Islet of Langerhans (tissue), 1 donor: ENCODE measurements at regions not wholly inside any gene's neighbourhood (a gene's known extent, or its start where the extent isn't known, plus 50 kb on each side); places are given as distances from the start of the nearest gene placed in this dataset.

Source experiments
- FAIRE-seq: peaks from one replicate; lab custom pipeline; 2011; peaks lifted over from hg19 to GRCh38; lab: Jason Lieb, UNC

DNA sequence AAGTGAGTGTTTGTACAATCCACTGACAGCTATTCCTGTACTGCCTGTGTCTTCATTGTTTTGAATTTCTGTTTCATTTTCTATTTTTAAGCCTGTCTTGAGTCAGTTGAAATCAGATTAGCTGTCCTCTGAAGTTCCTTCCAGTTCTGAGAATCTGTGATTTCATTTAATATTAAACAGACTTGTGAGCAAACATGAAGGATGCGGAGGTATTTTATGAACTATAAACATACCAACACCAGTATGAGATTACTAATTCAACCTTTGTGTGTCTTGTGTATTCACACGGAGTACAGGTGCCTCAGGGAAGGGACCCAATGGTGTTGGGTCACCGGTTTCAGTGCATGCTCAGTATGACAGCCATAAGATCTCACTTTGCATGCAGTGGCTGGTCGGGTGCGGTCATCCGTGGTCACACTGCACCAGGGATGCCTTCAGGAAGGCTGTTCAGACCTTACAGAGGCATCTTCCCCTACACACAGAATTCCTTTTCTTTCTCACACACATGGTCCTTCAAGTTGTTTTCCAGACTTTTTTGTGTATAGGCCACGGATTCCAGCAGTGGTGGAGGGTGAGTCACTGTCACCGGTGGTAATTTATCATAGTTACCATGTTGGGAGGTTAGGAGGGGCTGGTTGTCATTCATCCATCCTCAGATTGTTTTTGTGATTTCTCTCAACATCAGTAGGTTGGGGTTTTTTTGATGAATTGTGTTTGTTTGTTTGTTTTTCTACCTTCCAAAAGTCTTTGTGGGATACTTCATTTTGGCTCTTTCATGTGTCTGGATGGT lies 103.0 kb upstream of the SFSWAP start:
- FAIRE-seq, result no peak

DNA sequence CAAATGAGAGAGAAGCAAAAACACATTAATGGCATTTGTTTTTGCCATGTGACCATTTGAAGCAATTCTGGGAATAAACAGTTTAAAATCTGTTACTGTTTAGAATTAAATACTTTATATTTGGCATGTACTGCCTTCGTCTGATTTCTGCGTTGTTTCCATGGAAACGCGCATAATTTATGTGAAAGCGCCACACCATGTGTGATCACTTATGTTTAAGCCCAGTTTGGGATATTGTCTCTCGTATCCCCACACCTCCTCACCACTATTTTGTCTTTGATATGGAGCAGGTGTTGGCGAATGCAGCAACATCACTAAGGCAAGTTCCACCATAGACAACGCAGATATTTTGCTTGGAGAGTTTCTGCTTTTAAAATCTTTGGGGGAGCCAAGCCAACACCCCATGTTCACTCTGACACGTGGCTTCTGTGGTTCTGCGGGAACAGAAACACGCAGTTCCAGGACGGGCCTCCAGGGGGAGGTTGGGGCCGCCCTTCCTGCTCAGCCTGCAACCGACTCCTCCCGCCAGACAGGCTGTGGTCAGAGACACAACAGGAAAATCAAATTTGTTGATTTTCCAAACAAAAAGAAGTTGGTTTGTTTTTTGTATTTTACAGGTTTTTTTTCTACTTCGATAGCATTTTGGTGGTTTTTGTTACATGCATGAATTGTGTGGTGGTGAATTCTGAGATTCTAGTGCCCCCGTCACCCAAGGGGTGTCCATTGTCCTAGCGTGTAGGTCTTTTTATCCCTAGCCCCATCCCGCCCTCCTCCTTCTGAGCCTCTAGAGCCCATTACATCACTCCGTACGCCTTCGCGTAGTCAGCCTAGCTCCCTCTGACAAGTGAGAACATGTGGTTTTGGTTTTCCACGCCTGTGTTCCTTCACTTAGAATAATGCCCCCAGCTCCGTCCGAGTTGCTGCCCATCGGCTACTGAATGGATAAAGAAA lies 101.9 kb upstream of the SFSWAP start:
- FAIRE-seq, result no peak

DNA sequence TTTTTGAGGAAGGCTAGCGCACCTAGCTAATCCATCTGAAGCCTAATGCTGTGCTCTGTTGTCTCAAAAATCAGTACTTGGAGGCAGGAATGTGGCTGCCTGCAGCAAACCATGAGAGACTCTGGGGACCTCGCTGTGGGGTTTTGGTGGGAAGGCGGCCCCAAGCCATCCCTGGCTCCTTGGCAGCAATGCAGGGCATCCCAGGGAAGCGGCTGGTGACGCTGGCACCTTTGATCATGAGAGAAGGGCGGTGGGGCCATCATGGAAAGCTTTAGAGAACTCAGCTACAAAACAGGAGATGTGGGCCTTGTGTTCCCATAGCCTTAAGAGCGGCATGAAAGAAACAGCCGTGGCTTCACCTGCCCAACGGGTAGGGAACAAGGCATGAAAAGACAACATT lies 101.1 kb upstream of the SFSWAP start:
- no peak for FAIRE-seq

DNA sequence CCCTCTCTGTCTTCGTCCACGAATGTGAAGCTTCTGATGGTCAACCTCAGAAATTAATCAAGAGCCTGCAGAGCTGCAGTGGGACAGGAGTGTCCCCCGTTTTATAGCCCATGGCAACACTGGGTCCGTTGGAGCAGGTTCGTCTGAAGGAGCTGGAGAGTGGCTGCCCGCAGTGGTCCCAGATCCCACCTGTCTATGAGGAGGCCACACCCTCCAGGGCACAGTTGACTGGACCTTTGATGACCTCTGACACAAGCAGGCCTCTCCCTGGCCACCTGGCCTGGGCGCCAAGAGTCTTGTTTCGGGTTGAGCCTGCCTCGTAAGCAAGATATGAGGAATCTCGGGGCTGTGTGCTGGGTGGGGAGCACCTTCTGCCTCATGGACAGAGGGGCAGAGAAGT lies 100.7 kb upstream of the SFSWAP start:
- FAIRE-seq, result no peak

DNA sequence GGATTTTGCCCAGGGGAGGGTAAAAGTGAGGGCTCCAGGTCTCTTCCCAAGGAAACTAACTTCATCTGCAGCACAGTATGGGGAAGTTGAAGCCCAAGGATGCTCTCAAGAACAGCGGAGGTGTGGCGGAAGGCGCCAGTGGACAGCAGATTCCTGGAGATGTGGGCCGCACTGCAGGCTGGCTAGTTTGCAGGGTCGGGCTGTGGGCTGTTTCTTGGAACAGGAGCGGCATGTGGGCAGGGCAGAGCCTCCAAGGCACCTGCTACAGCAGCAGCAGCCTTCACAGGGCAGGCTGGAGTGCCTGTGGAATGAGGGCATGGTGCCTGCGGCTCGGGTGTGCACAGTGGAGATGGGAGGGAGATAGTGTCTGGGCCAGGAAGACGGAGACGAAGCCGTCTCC lies 100.0 kb upstream of the SFSWAP start:
- no peak for FAIRE-seq

DNA sequence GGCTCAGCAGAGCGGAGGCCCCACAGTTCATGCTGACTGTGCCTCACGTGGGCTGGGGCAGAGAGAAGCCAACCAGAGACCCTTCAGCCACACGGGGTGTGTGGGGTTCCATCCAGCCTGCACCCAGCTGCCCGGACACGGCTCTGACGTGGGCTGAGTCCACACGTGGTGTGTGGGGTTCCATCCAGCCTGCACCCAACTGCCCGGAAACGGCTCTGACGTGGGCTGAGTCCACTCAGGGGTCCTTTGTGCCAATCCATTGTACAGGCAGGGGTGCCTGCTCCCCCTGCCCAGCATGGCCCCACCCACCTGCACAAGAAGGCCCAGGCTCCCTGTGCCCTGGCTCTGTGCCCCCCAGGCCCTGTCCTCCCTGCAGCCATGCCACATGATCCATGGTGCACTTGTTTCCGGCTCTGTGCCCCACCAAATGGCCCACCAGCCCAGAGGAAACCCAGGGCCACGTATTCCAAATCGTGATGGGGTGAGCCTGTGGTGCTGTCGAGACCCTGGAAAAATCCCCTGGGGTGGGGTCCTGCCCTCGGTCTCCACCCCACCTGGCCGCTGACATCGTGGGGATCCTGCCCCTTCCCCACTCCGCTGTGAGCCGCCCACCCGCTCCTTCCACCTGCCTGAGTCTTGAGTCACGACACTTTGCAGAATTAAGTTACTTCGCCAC lies 99.3 kb upstream of the SFSWAP start:
- no peak for FAIRE-seq

DNA sequence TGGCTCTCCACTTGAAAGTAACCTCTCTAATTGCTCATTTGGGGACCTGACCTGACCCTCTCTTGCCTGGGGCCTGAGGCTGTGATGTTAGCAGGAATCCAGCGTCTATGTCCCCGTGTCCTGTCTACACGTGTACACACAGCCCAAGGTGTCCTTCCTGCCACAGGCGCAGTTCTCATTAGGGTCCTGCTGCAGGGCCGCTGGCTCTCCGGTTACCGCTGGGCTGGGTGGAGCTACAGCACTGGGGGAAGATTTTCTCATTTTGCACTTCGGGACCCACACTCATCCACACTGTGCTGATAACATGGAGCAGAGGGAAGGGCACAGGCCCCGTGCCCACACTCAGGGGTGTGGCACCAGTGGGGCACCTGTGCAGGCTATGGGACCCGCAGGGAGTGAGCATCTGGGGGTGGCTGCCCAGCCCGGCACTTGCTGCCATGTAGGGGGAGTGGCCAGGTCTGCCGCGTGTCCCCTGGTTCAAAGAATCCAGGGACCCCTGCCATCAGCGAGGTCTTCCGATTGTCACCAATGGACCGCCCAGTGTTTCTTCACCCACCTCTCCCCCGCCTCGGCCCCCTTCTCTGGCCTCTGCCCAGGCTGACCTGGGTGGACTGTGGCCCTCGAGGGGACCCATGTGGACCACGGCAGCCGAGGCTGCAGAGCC lies 98.7 kb upstream of the SFSWAP start:
- no peak for FAIRE-seq

DNA sequence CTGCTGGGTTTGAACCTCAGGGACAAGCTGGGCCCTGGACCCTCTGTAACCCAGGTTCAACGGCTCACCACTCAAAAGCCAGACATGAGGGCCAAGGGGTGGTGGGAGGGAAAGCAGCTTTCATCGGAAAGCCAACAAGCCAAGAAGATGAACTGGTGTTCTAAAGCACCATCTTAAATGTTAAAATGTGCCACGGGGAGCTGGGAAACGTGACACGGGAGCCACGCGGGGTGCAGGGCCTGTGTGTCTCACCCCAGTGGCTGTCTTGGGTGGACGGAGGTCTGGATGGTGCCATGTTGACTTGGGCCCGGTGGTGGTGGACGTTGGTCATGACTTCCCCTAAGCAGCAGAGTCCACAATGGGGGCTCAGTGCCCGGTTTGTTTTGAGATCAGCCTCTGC lies 97.7 kb upstream of the SFSWAP start:
- no peak for FAIRE-seq

DNA sequence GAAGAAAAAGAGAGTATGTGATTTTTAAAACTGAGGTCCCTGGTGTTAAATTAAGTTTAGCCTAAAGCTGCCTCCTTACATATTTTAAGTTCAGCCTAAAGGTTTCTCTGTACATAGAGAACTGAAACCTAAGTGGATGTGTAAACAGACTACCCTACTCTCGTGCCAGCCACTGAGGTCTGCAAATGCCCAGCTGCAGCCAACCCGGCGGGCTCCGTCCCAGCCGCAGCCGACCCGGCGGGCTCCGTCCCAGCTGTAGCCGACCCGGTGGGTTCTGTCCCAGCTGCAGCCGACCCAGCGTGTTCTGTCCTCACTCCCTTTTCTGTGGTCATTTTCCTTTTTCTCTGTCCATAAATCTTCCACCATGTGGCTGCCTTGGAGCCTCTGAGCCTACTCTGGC lies 97.2 kb upstream of the SFSWAP start:
- FAIRE-seq, result no peak

DNA sequence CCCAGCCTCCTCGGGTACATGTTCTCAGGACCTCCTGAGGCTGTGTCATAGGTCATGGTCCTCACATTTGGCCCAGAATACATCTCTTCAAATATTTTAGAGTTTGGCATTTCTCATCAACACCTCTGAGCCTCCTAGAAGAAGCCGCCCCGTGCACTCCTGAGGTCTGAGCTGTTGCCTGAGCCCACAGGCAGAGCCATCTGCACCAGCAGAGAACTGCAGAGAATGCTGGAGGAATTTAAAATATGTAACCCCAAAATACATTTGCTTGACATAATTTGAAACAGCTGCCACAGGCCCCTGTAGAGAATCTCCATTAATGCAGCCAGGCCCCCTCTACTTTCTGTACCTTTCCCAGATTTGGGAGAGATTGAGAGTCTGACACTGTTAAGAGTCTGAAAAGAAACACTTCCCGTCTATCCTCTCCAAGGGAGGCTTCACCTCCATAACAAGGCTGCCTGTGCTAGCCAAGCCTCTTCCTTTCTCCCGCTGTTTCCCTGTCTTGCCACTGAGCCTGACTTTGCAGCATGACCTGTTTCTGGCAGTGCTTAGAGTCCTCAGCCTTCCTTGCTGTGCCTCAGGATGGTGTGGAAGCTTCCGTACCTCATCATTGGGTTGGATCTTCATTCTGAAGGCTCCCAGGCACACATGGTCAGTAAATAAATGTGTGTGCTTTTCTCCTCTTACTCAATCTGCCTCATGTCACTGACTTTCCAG lies 95.4 kb upstream of the SFSWAP start:
- no peak for FAIRE-seq

DNA sequence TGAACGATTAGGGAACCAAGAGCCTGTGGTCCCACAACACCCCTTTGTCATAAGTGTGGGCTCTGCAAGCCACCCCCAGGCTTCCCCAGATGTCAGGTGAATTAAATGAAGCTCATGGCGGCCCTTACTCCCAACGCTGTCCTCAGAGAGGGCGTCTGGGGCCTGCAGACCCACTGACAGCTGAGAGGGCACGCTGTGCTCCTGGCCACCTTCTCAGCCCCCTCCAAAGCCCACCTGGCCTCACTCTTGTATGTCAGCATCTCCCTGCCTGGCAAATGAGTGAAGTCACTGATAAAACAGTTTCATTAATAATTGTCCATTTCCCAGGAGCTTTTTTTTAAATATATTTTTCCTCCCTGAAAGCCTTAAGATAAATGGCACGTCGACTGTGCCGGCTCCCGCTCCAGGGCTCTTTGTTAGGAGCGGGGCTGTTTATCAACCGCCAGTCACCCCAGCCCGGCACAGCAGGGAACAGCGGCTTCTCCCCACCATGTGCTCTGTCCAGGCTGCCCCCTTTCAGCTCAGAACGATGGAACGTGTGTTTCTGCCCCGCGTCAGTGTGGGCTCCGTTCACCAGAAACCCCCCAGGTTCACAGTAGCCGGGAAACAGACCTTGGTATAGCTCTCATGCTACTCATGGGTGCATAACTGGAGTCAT lies 94.7 kb upstream of the SFSWAP start:
- no peak for FAIRE-seq

DNA sequence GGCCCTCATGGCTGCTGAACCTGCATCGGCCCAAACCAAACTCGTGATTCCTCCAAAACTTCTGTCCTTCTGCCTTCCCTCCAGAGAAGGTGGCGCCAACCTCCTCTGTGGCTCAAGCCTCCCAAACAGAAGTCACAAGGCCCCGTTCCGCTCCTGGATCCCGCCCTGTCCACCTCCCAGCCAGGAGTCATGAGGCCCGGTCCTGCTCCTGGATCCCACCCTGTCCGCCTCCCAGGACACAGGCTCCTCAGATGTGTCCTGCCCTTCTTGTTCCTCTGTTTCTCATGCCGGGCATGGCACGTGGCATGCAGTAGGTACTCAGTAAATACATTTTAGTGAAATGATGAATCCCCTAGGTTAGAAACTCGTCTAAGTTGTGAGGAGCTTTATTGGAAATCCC lies 94.2 kb upstream of the SFSWAP start:
- no peak for FAIRE-seq

DNA sequence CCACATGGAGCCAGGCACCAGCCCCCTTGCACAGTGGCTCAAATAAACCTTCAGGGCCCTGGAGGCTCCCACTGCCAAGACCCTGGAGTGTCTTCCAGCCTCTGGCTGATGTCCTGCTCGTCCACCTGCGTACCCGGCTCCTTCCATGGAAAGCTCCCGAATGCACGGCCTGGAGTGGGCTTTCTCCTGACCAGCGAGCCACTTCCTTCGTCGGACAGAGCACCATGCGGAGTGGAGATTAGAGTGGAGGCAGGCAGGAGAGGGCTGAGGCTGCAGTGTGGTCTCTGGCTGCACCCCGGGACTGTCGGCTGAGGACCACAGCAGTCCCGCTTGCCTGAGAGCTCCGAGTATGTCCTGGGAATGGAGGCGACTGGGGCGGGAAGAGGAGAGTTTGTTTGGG lies 93.7 kb upstream of the SFSWAP start:
- FAIRE-seq, result no peak

DNA sequence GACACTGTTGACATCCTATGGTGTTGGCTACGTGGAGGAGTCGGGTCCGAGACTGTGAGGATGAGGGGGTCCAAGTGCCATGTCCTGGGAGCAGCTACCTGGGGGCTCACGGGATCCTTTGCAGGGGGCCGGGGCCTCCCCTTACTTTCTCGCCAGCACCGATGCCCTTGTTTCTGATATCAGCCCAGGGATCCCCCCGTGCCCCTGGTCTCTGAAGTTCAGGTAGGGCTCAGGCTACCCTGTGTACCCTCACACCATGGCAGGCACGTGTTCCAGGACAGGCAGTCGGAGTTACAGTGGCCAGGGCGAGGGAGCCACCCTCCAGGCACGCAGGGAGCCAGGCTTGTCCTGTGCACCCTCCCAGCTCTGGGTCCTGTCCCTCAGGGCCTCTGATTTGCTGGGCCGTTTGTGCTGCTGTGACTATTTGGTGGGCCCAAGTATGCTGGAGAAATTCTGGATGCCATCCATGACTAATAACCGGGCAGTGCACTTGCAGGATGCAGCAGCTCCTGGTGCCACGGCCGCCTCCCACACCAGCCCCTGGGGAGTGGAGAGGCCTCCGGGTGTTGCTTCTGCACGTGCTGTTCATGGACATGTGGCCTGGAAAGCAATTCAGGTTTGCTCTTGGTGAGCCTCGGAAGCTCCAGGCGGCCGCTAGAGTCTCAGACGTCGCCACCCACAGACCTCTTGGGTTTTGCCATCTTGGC lies 93.1 kb upstream of the SFSWAP start:
- FAIRE-seq, result no peak

DNA sequence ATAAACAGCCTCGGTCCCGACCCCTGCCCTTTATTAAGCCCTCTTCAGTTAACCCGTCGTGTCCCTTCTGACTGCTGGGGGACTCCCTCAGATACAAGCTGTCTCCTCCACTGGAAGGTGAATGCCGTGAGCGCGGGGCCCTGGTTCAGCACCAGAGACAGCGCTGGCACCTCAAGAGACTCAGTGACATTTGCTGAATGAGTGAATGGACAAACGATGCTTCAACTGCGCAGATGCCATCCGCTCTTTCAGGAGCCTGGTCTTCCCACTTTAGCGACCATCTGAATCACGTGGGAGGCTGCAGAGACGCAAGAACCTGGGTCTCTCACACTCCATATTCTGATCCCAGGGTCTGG lies 92.6 kb upstream of the SFSWAP start:
- FAIRE-seq, result no peak

DNA sequence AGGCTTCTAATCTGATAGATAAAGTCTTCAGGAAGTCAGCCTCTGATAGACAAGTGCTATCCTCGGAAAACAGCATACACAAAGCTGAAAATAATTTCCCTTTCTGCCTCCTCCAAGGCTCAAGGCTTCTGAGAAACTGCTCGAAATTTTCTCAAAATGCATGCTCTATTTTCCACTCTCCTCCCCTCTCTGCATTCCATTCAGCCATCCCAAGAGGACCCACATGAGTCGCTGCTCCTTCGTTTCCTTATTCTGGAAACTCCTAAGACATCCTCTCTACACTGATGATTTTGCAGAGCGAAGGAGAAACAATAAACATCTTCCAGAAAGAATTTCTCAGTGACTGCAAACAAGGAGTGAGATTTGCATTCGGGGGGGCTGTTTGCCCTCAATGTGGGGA lies 92.2 kb upstream of the SFSWAP start:
- no peak for FAIRE-seq

DNA sequence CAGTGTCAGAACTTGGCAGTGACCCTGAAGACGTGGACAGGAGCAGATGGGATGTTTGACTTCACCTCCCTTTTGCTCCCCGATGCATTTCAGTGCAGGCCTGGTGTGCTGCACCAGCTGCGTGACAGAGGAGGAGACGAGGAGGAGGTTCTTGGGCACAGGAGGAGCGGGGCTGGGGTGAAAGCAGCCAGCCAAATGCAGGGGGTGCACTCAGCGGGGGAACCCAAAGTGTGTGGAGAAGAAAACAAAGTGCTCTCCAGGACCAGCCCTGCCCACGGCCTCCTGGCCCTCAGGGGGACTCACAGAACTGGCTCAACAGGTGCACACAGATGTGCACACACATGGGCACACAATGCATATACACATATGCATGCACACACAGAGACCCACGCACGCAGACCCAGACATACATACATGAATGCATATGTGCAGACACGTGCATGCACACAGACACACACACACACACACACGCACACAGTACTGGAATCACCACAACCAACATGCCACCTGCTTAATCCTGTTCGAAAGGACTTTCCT lies 91.7 kb upstream of the SFSWAP start:
- no peak for FAIRE-seq

DNA sequence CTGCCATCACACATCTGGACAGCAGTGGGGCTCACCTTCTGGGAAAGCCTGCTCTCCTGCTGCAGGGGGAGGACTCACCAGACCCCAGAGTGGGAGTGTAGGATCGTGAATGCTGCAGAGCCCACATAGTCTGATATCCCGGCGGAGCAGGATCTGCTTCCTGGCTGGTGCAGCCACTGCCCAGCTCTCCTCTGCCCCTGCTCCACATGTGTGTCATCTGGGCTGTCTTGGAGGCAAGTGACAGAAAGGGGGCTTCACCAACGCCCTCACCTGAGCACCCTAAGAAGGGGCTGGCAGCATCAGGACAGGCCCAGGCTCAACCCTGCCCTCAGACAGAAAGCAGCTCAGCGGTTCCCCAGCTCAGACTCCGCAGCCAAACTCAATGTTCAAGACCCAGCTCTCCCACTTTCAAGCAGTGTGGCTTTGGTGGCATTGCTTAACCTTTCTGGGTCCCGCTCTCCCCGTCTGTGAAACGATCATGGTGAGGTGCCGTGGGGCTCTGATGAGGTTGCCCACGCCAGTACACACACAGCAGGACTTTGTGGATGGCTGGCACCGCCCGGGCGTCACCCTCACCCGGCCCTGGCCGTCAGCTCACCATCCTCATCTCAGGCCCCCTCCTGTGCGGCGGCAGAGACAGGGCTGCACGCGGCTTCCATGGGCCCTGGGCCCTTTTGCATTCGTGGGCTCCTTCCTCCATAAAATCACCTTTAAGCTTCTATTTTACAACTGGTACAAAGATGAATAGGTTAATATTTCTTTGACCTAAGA lies 91.0 kb upstream of the SFSWAP start:
- no peak for FAIRE-seq

DNA sequence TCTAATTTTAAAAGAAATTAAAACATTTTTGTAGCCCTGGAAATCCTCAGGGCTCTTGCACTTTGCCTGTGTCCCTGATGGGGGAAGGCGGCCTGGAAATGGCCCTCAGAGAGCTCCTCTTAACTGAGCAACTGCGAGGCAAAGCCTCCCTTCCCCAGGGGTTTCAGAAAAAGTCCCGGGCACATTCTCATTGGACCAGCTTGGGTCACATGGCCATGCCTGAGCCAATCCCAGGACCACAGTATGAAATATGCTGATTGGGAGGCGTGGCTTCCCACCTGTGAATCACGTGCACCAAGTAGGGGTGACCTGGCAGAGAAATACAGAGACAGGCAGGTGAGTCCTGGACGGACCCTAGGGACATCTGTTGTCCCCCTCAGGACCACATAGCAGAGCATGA lies 90.4 kb upstream of the SFSWAP start:
- no peak for FAIRE-seq
